ENCODE measurements at regions not wholly inside any gene's neighbourhood (a gene's known extent, or its start where the extent isn't known, plus 50 kb on each side); places are given as distances from the start of the nearest gene placed in this dataset.
A peak's percentile ranks its signal among the peaks of the same experiment; 100 is the strongest.

- WGBS, 2 donors, result 79 to 88% methylated on average over 1 of the region's 1 CpG
- H3K27ac ChIP-seq (ENCODE audit: low read depth in 2 of 2, low read length in 1 of 2), result peak overlapping the region; percentile 50 to 86
- H3K4me3 ChIP-seq (ENCODE audit: low read depth in 1 of 2, low read length in 2 of 2), result no peak overlapping the region
- H3K27me3 ChIP-seq (ENCODE audit: control insufficient read depth in 1 of 2, insufficient read depth in 2 of 2, low read length in 2 of 2), result no peaks in the 10 kb centered on the region
- H3K4me1 ChIP-seq (ENCODE audit: control insufficient read depth in 2 of 2, insufficient read depth in 2 of 2, low read length in 1 of 2), result peaks cover 0 to 29% of the 10 kb centered on the region in 2 donors
- H3K36me3 ChIP-seq (ENCODE audit: control insufficient read depth in 2 of 2, insufficient read depth in 2 of 2, low read length in 1 of 2), result no peaks in the 10 kb centered on the region
- no peaks in the 10 kb centered on the region for H3K9me3 ChIP-seq (ENCODE audit: control insufficient read depth in 2 of 2, insufficient read depth in 1 of 2, low read depth in 1 of 2, low read length in 1 of 2)
These were observed 292.5 kb downstream of the TNS1 start for GRCh38 chr2:217710211-217710765.

GRCh38 chr2:217709478-217710210, 293.2 kb downstream of the TNS1 start:
- no peak overlapping the region for H3K4me3 ChIP-seq (ENCODE audit: low read depth in 1 of 2, low read length in 2 of 2)
- no peaks in the 10 kb centered on the region for H3K36me3 ChIP-seq (ENCODE audit: control insufficient read depth in 2 of 2, insufficient read depth in 2 of 2, low read length in 1 of 2)
- peaks cover 0 to 29% of the 10 kb centered on the region in 2 donors for H3K4me1 ChIP-seq (ENCODE audit: control insufficient read depth in 2 of 2, insufficient read depth in 2 of 2, low read length in 1 of 2)
- whole genome bisulfite sequencing, 2 donors, result 38 to 58% methylated on average over 3 of the region's 3 CpGs
- H3K27ac ChIP-seq (ENCODE audit: low read depth in 2 of 2, low read length in 1 of 2), result peak overlapping the region; percentile 50 to 86
- H3K27me3 ChIP-seq (ENCODE audit: control insufficient read depth in 1 of 2, insufficient read depth in 2 of 2, low read length in 2 of 2), result no peaks in the 10 kb centered on the region
- no peaks in the 10 kb centered on the region for H3K9me3 ChIP-seq (ENCODE audit: control insufficient read depth in 2 of 2, insufficient read depth in 1 of 2, low read depth in 1 of 2, low read length in 1 of 2)

GRCh38 chr2:217707131-217707611, 295.6 kb downstream of the TNS1 start:
- Histone ChIP-seq H3K9me3 (ENCODE audit: control insufficient read depth in 2 of 2, insufficient read depth in 1 of 2, low read depth in 1 of 2, low read length in 1 of 2) (no peaks in the 10 kb centered on the region), H3K36me3 (ENCODE audit: control insufficient read depth in 2 of 2, insufficient read depth in 2 of 2, low read length in 1 of 2) (no peaks in the 10 kb centered on the region), H3K4me3 (ENCODE audit: low read depth in 1 of 2, low read length in 2 of 2) (no peak overlapping the region), H3K27me3 (ENCODE audit: control insufficient read depth in 1 of 2, insufficient read depth in 2 of 2, low read length in 2 of 2) (no peaks in the 10 kb centered on the region), H3K27ac (ENCODE audit: low read depth in 2 of 2, low read length in 1 of 2) (peak overlapping the region; percentile 90 to 91), H3K4me1 (ENCODE audit: control insufficient read depth in 2 of 2, insufficient read depth in 2 of 2, low read length in 1 of 2) (peaks cover 0 to 25% of the 10 kb centered on the region in 2 donors)
- WGBS, 2 donors, result 25 to 48% methylated on average over 4 of the region's 4 CpGs

- Histone ChIP-seq H3K27ac (ENCODE audit: low read depth in 2 of 2, low read length in 1 of 2) (peak overlapping the region; percentile 81 to 91), H3K4me1 (ENCODE audit: control insufficient read depth in 2 of 2, insufficient read depth in 2 of 2, low read length in 1 of 2) (peaks cover 0 to 25% of the 10 kb centered on the region in 2 donors), H3K9me3 (ENCODE audit: control insufficient read depth in 2 of 2, insufficient read depth in 1 of 2, low read depth in 1 of 2, low read length in 1 of 2) (no peaks in the 10 kb centered on the region), H3K36me3 (ENCODE audit: control insufficient read depth in 2 of 2, insufficient read depth in 2 of 2, low read length in 1 of 2) (no peaks in the 10 kb centered on the region), H3K4me3 (ENCODE audit: low read depth in 1 of 2, low read length in 2 of 2) (no peak overlapping the region), H3K27me3 (ENCODE audit: control insufficient read depth in 1 of 2, insufficient read depth in 2 of 2, low read length in 2 of 2) (no peaks in the 10 kb centered on the region)
- 45 to 87% methylated on average over 1 to 2 of the region's 2 CpGs for WGBS, 2 donors
These were observed 296.3 kb downstream of the TNS1 start for GRCh38 chr2:217706513-217706912.

- Histone ChIP-seq H3K27ac (ENCODE audit: low read depth in 2 of 2, low read length in 1 of 2) (peak overlapping the region; percentile 81 to 84), H3K27me3 (ENCODE audit: control insufficient read depth in 1 of 2, insufficient read depth in 2 of 2, low read length in 2 of 2) (no peaks in the 10 kb centered on the region), H3K4me3 (ENCODE audit: low read depth in 1 of 2, low read length in 2 of 2) (no peak overlapping the region), H3K4me1 (ENCODE audit: control insufficient read depth in 2 of 2, insufficient read depth in 2 of 2, low read length in 1 of 2) (peaks cover 0 to 23% of the 10 kb centered on the region in 2 donors), H3K36me3 (ENCODE audit: control insufficient read depth in 2 of 2, insufficient read depth in 2 of 2, low read length in 1 of 2) (no peaks in the 10 kb centered on the region), H3K9me3 (ENCODE audit: control insufficient read depth in 2 of 2, insufficient read depth in 1 of 2, low read depth in 1 of 2, low read length in 1 of 2) (no peaks in the 10 kb centered on the region)
- 72 to 79% methylated on average over 1 of the region's 1 CpG for WGBS, 2 donors
These were observed 296.7 kb downstream of the TNS1 start for GRCh38 chr2:217706095-217706494.

GRCh38 chr2:217705461-217705860, 297.3 kb downstream of the TNS1 start:
- Histone ChIP-seq H3K4me1 (ENCODE audit: control insufficient read depth in 2 of 2, insufficient read depth in 2 of 2, low read length in 1 of 2) (peaks cover 0 to 22% of the 10 kb centered on the region in 2 donors), H3K27me3 (ENCODE audit: control insufficient read depth in 1 of 2, insufficient read depth in 2 of 2, low read length in 2 of 2) (no peaks in the 10 kb centered on the region), H3K36me3 (ENCODE audit: control insufficient read depth in 2 of 2, insufficient read depth in 2 of 2, low read length in 1 of 2) (no peaks in the 10 kb centered on the region), H3K27ac (ENCODE audit: low read depth in 2 of 2, low read length in 1 of 2) (peak overlapping the region in 1 of 2 donors; percentile 21), H3K9me3 (ENCODE audit: control insufficient read depth in 2 of 2, insufficient read depth in 1 of 2, low read depth in 1 of 2, low read length in 1 of 2) (no peaks in the 10 kb centered on the region), H3K4me3 (ENCODE audit: low read depth in 1 of 2, low read length in 2 of 2) (no peak overlapping the region)
- WGBS, 2 donors, result 54 to 56% methylated on average over 3 of the region's 3 CpGs

GRCh38 chr2:217703999-217704398, 298.8 kb downstream of the TNS1 start:
- peak overlapping the region in 1 of 2 donors; percentile 18 for H3K27ac ChIP-seq (ENCODE audit: low read depth in 2 of 2, low read length in 1 of 2)
- H3K4me1 ChIP-seq (ENCODE audit: control insufficient read depth in 2 of 2, insufficient read depth in 2 of 2, low read length in 1 of 2), result peaks cover 0 to 15% of the 10 kb centered on the region in 2 donors
- H3K36me3 ChIP-seq (ENCODE audit: control insufficient read depth in 2 of 2, insufficient read depth in 2 of 2, low read length in 1 of 2), result no peaks in the 10 kb centered on the region
- H3K9me3 ChIP-seq (ENCODE audit: control insufficient read depth in 2 of 2, insufficient read depth in 1 of 2, low read depth in 1 of 2, low read length in 1 of 2), result no peaks in the 10 kb centered on the region
- no peaks in the 10 kb centered on the region for H3K27me3 ChIP-seq (ENCODE audit: control insufficient read depth in 1 of 2, insufficient read depth in 2 of 2, low read length in 2 of 2)
- H3K4me3 ChIP-seq (ENCODE audit: low read depth in 1 of 2, low read length in 2 of 2), result no peak overlapping the region
- 76 to 84% methylated on average over 5 of the region's 5 CpGs for WGBS, 2 donors

- Histone ChIP-seq H3K4me1 (ENCODE audit: control insufficient read depth in 2 of 2, insufficient read depth in 2 of 2, low read length in 1 of 2) (peaks cover 0 to 15% of the 10 kb centered on the region in 2 donors), H3K27ac (ENCODE audit: low read depth in 2 of 2, low read length in 1 of 2) (peak overlapping the region; percentile 29 to 73)
These were observed 299.7 kb downstream of the TNS1 start for GRCh38 chr2:217703102-217703501.

GRCh38 chr2:217701622-217702021, 301.2 kb downstream of the TNS1 start:
- Histone ChIP-seq H3K27me3 (ENCODE audit: control insufficient read depth in 1 of 2, insufficient read depth in 2 of 2, low read length in 2 of 2) (no peaks in the 10 kb centered on the region), H3K4me3 (ENCODE audit: low read depth in 1 of 2, low read length in 2 of 2) (no peak overlapping the region), H3K9me3 (ENCODE audit: control insufficient read depth in 2 of 2, insufficient read depth in 1 of 2, low read depth in 1 of 2, low read length in 1 of 2) (no peaks in the 10 kb centered on the region), H3K27ac (ENCODE audit: low read depth in 2 of 2, low read length in 1 of 2) (no peak overlapping the region), H3K36me3 (ENCODE audit: control insufficient read depth in 2 of 2, insufficient read depth in 2 of 2, low read length in 1 of 2) (no peaks in the 10 kb centered on the region), H3K4me1 (ENCODE audit: control insufficient read depth in 2 of 2, insufficient read depth in 2 of 2, low read length in 1 of 2) (peaks cover 0 to 10% of the 10 kb centered on the region in 2 donors)
- WGBS, 2 donors, result 84 to 86% methylated on average over 5 of the region's 5 CpGs

More at GRCh38 chr2:217703102-217703501, 299.7 kb downstream of the TNS1 start:
- Histone ChIP-seq H3K27me3 (ENCODE audit: control insufficient read depth in 1 of 2, insufficient read depth in 2 of 2, low read length in 2 of 2) (no peaks in the 10 kb centered on the region), H3K9me3 (ENCODE audit: control insufficient read depth in 2 of 2, insufficient read depth in 1 of 2, low read depth in 1 of 2, low read length in 1 of 2) (no peaks in the 10 kb centered on the region), H3K36me3 (ENCODE audit: control insufficient read depth in 2 of 2, insufficient read depth in 2 of 2, low read length in 1 of 2) (no peaks in the 10 kb centered on the region), H3K4me3 (ENCODE audit: low read depth in 1 of 2, low read length in 2 of 2) (no peak overlapping the region)
- 51 to 58% methylated on average over 5 of the region's 5 CpGs for WGBS, 2 donors
